GM12878 (cell line): ENCODE measurements at regions not wholly inside any gene's neighbourhood (a gene's known extent, or its start where the extent isn't known, plus 50 kb on each side); places are given as distances from the start of the nearest gene placed in this dataset.

Experiments used
- ATAC-seq: fragments of 200-7000 bp; cut with Tn5 transposase; 3 replicates; pipeline ENCODE4 v1.9.1; 2020; ENCODE audit warnings: mild to moderate bottlenecking, moderate library complexity
- BruUV-seq: library from RNA; stranded (reverse); fragments of 400-500 nt; replicated peaks from 2 replicates; lab custom pipeline; 2021; lab: Mats Ljungman, UMichigan
- CTCF ChIA-PET: fragments of 300-600 bp; sonication (Branson Sonifier 250); formaldehyde crosslinking; extraction: SDS; loops from one replicate; lab custom pipeline; 2021; ENCODE audit warnings: inconsistent platforms; lab: Yijun Ruan, JAX
- POLR2A ChIA-PET: fragments of 350-600 bp; formaldehyde crosslinking; extraction: SDS; loops from one replicate; lab custom pipeline; 2021; ENCODE audit warnings: inconsistent platforms; lab: Charles Lee
- RAD21 ChIA-PET: fragments of 300-600 bp; sonication (Branson Sonifier 250); formaldehyde crosslinking; loops from one replicate; lab custom pipeline; 2023; ENCODE audit warnings: antibody characterized with exemption; ENCODE audit not compliant: unreplicated experiment; lab: Charles Lee
- SMC1A ChIA-PET: fragments of 300-600 bp; sonication (Branson Sonifier 250); formaldehyde crosslinking; loops from one replicate; lab custom pipeline; 2023; ENCODE audit not compliant: unreplicated experiment, uncharacterized antibody; lab: Charles Lee
- DNase-seq: peaks from one replicate; pipeline ENCODE4 v3.0.0-alpha.2; 2011; ENCODE audit warnings: low read depth, low spot score
- FAIRE-seq: peaks from 3 replicates; lab custom pipeline; 2011; peaks lifted over from hg19 to GRCh38; lab: Jason Lieb, UNC
- H2AFZ ChIP-seq: 2 replicates; pipeline ENCODE4 v1.6.0; 2011; ENCODE audit warnings: low read depth, low read length, control low read depth; ENCODE audit not compliant: control insufficient read depth
- H3K27ac ChIP-seq: 2 replicates; pipeline ENCODE4 v1.5.1; 2011; ENCODE audit warnings: control low read depth; ENCODE audit not compliant: control insufficient read depth, insufficient read depth
- H3K27me3 ChIP-seq, 2 experiments: replicated peaks in 1 of 2; 2 replicates each; pipeline versions ENCODE4 v1.6.0 to v1.6.1; 2011; ENCODE audit warnings: low read length in 1 of 2; ENCODE audit not compliant: control insufficient read depth in 2 of 2, insufficient read depth in 2 of 2
- H3K36me3 ChIP-seq, 2 experiments: 2 replicates each; pipeline ENCODE4 v1.5.1; 2011; ENCODE audit warnings: low read length in 1 of 2; ENCODE audit not compliant: control insufficient read depth in 2 of 2, insufficient read depth in 2 of 2
- H3K4me1 ChIP-seq: 2 replicates; pipeline ENCODE4 v1.6.1; 2011; ENCODE audit warnings: mild to moderate bottlenecking, low read length, moderate library complexity, mixed read lengths; ENCODE audit not compliant: control insufficient read depth, insufficient read depth
- H3K4me2 ChIP-seq: 2 replicates; pipeline ENCODE4 v1.6.0; 2011; ENCODE audit warnings: control low read depth; ENCODE audit not compliant: control insufficient read depth, insufficient read depth
- H3K4me3 ChIP-seq: fragments of 200-600 bp; sonication (generic); 2 replicates; pipeline ENCODE4 v1.5.1; 2016
- H3K79me2 ChIP-seq: 2 replicates; pipeline ENCODE4 v1.6.0; 2011; ENCODE audit warnings: low read length; ENCODE audit not compliant: control insufficient read depth, insufficient read depth
- H3K9ac ChIP-seq: 2 replicates; pipeline ENCODE4 v1.8.0; 2011; ENCODE audit warnings: low read length, control low read depth, mixed read lengths; ENCODE audit not compliant: control insufficient read depth, insufficient read depth
- H3K9me3 ChIP-seq: replicated peaks from 3 replicates; pipeline ENCODE4 v1.5.1; 2011; ENCODE audit warnings: mild to moderate bottlenecking, low read length; ENCODE audit not compliant: control insufficient read depth, insufficient read depth
- H4K20me1 ChIP-seq: 2 replicates; pipeline ENCODE4 v1.6.0; 2011; ENCODE audit not compliant: control insufficient read depth, insufficient read depth
- E4F1 ChIP-seq: fragments of 450-650 bp; IDR thresholded peaks from 2 replicates; pipeline ENCODE4 v1.6.1; 2018; ENCODE audit warnings: borderline replicate concordance, mild to moderate bottlenecking; ENCODE audit not compliant: partially characterized antibody
- ESRRA ChIP-seq: IDR thresholded peaks from 2 replicates; pipeline ENCODE4 v1.6.1; 2012; ENCODE audit warnings: mild to moderate bottlenecking, low read length, improper control_type of control experiment
- IRF4 ChIP-seq: IDR thresholded peaks from 2 replicates; pipeline ENCODE4 v1.6.1; 2011; ENCODE audit warnings: low read depth, low read length
- NFXL1 ChIP-seq: fragments of 450-650 bp; IDR thresholded peaks from 2 replicates; pipeline ENCODE4 v1.6.1; 2017; ENCODE audit warnings: antibody characterized with exemption, mild to moderate bottlenecking, borderline replicate concordance
- PRDM15 ChIP-seq: fragments of 450-650 bp; formaldehyde crosslinking; IDR thresholded peaks from 2 replicates; pipeline ENCODE4 v1.4.0; 2020; ENCODE audit warnings: mild to moderate bottlenecking, moderate library complexity
- RB1 ChIP-seq: fragments of 450-650 bp; formaldehyde crosslinking; IDR thresholded peaks from 2 replicates; pipeline ENCODE4 v1.6.1; 2017; ENCODE audit warnings: mild to moderate bottlenecking, borderline replicate concordance
- ZBTB11 ChIP-seq: fragments of 450-650 bp; formaldehyde crosslinking; IDR thresholded peaks from 2 replicates; pipeline ENCODE4 v1.5.0; 2022; ENCODE audit warnings: mild to moderate bottlenecking, missing genetic modification characterization
- ZNF384 ChIP-seq: IDR thresholded peaks from 2 replicates; pipeline ENCODE4 v1.6.1; 2012; ENCODE audit warnings: low read depth, mild to moderate bottlenecking, low read length, improper control_type of control experiment, borderline replicate concordance
- ZSCAN29 ChIP-seq: fragments of 450-650 bp; IDR thresholded peaks from 2 replicates; pipeline ENCODE4 v1.6.1; 2017; ENCODE audit warnings: mild to moderate bottlenecking, moderate library complexity
- WGBS: methylation state at CpG from one replicate; pipeline ENCODE4 v1.1.6; 2016; ENCODE audit warnings: low lambda C conversion rate; ENCODE audit not compliant: insufficient replicate concordance, insufficient coverage; ENCODE audit errors: missing lambda C conversion rate; 5-methylcytosine and 5-hydroxymethylcytosine counted together
- in situ Hi-C: fragments of 300-500 bp; cut with MboI; formaldehyde crosslinking; loops from 9 replicates; pipeline ENCODE4 v1.14.3; 2018; ENCODE audit warnings: mixed read lengths
- intact Hi-C: fragments of 100-400 bp; cut with micrococcal nuclease; formaldehyde crosslinking; loops from one replicate; pipeline ENCODE4 v1.14.2; 2022; ENCODE audit not compliant: unreplicated experiment

- Histone ChIP-seq H3K9me3 (no peaks in the 10 kb centered on the region), H3K27me3 (no peaks in the 10 kb centered on the region; a peak in 1 of 4 replicates), H3K4me1 (no peaks in the 10 kb centered on the region), H4K20me1 (no peaks in the 10 kb centered on the region), H2AFZ (no peak overlapping the region), H3K4me2 (no peak overlapping the region), H3K27ac (no peak overlapping the region), H3K79me2 (no peaks in the 10 kb centered on the region), H3K9ac (no peak overlapping the region), H3K4me3 (no peak overlapping the region), H3K36me3 (no peaks in the 10 kb centered on the region)
- CTCF ChIA-PET = no interaction called here
- POLR2A ChIA-PET = no interaction called here
- intact Hi-C loops (no loop called here), in situ Hi-C loops (no loop called here)
- DNase-seq (no peak), FAIRE-seq (no peak), ATAC-seq (no peak)
- WGBS = 36% methylated on average over 2 of the region's 2 CpGs
- RAD21 ChIA-PET = no interaction called here
- SMC1A ChIA-PET = no interaction called here
- TF ChIP-seq NFXL1 (no peak), ESRRA (no peak), E4F1 (no peak), ZSCAN29 (no peak), RB1 (no peak), ZNF384 (no peak), IRF4 (no peak), PRDM15 (CRISPR knock-in tag) (no peak), ZBTB11 (CRISPR knock-in tag) (no peak)
- no TSS peak for BruUV-seq
Observed at GRCh38 chr6:4589295-4589694, 186.9 kb upstream of the CDYL start.
